H9 (cell line): ENCODE measurements at regions not wholly inside any gene's neighbourhood (a gene's known extent, or its start where the extent isn't known, plus 50 kb on each side); places are given as distances from the start of the nearest gene placed in this dataset.

Experiments used
- DNase-seq: peaks from one replicate; pipeline ENCODE4 v3.0.0-alpha.2; 2017
- H2AFZ ChIP-seq: one replicate; pipeline ENCODE4 v1.6.1; 2013; ENCODE audit warnings: mild to moderate bottlenecking, low read length, control low read depth, moderate library complexity
- H2AK5ac ChIP-seq: 2 replicates; pipeline ENCODE4 v1.6.1; 2013; ENCODE audit warnings: low read length, control low read depth, mixed read lengths; ENCODE audit not compliant: insufficient read length
- H2BK120ac ChIP-seq: one replicate; pipeline ENCODE4 v1.6.1; 2013; ENCODE audit warnings: low read depth, mild to moderate bottlenecking, low read length, control low read depth, inconsistent platforms; ENCODE audit not compliant: poor library complexity, severe bottlenecking
- H2BK12ac ChIP-seq: 2 replicates; pipeline ENCODE4 v1.6.1; 2013; ENCODE audit warnings: low read length, control low read depth, mixed read lengths, low read depth; ENCODE audit not compliant: insufficient read length
- H2BK15ac ChIP-seq: 2 replicates; pipeline ENCODE4 v1.6.1; 2013; ENCODE audit warnings: low read depth, low read length, control low read depth
- H2BK20ac ChIP-seq: one replicate; pipeline ENCODE4 v1.6.1; 2013; ENCODE audit warnings: low read depth, mild to moderate bottlenecking, low read length, control low read depth, inconsistent platforms; ENCODE audit not compliant: poor library complexity, severe bottlenecking
- H2BK5ac ChIP-seq: 2 replicates; pipeline ENCODE4 v1.6.1; 2013; ENCODE audit warnings: low read length, control low read depth, mixed read lengths; ENCODE audit not compliant: insufficient read length
- H3K14ac ChIP-seq: 2 replicates; pipeline ENCODE4 v1.6.1; 2013; ENCODE audit warnings: low read length, control low read depth; ENCODE audit not compliant: insufficient read depth
- H3K18ac ChIP-seq: 2 replicates; pipeline ENCODE4 v1.6.1; 2013; ENCODE audit warnings: low read depth, mild to moderate bottlenecking, mixed read lengths, low read length, control low read depth; ENCODE audit not compliant: insufficient read length
- H3K23ac ChIP-seq: 2 replicates; pipeline ENCODE4 v1.6.1; 2013; ENCODE audit warnings: low read length, control low read depth, mixed read lengths, low read depth; ENCODE audit not compliant: insufficient read length
- H3K23me2 ChIP-seq: 2 replicates; pipeline ENCODE4 v1.6.1; 2013; ENCODE audit warnings: low read depth, mild to moderate bottlenecking, mixed read lengths, low read length, control low read depth; ENCODE audit not compliant: insufficient read length, poor library complexity, severe bottlenecking
- H3K27ac ChIP-seq: 2 replicates; pipeline ENCODE4 v1.5.1; 2013; ENCODE audit warnings: low read length, control low read depth, mixed read lengths, low read depth; ENCODE audit not compliant: insufficient read length
- H3K27me3 ChIP-seq: 2 replicates; pipeline ENCODE4 v1.6.1; 2013; ENCODE audit warnings: low read length, control low read depth, inconsistent platforms; ENCODE audit not compliant: insufficient read depth
- H3K4ac ChIP-seq: 2 replicates; pipeline ENCODE4 v1.6.1; 2013; ENCODE audit warnings: low read depth, mild to moderate bottlenecking, control low read depth, inconsistent platforms, low read length, moderate library complexity
- H3K4me1 ChIP-seq: 2 replicates; pipeline ENCODE4 v1.6.1; 2013; ENCODE audit warnings: low read length, control low read depth, inconsistent platforms; ENCODE audit not compliant: insufficient read depth
- H3K4me2 ChIP-seq: 2 replicates; pipeline ENCODE4 v1.6.1; 2013; ENCODE audit warnings: low read length, control low read depth, mixed read lengths; ENCODE audit not compliant: insufficient read length, insufficient read depth
- H3K56ac ChIP-seq: 2 replicates; pipeline ENCODE4 v1.6.1; 2013; ENCODE audit warnings: low read depth, mild to moderate bottlenecking, mixed read lengths, low read length, control low read depth; ENCODE audit not compliant: insufficient read length
- H3K79me1 ChIP-seq: 2 replicates; pipeline ENCODE4 v1.6.1; 2013; ENCODE audit warnings: low read depth, mild to moderate bottlenecking, moderate library complexity, low read length, control low read depth, inconsistent platforms; ENCODE audit not compliant: insufficient read depth, poor library complexity, severe bottlenecking
- H3K79me2 ChIP-seq: 2 replicates; pipeline ENCODE4 v1.6.1; 2013; ENCODE audit warnings: low read length, control low read depth, inconsistent platforms; ENCODE audit not compliant: insufficient read depth
- H3K9ac ChIP-seq: 2 replicates; pipeline ENCODE4 v1.6.1; 2013; ENCODE audit warnings: low read length, control low read depth, mixed read lengths; ENCODE audit not compliant: insufficient read length; ENCODE audit errors: extremely low read depth
- H3K9me3 ChIP-seq: one replicate; pipeline ENCODE4 v1.6.1; 2013; ENCODE audit warnings: low read depth, low read length, inconsistent platforms; ENCODE audit not compliant: control insufficient read depth
- H3T11ph ChIP-seq: one replicate; pipeline ENCODE4 v1.6.1; 2013; ENCODE audit warnings: mild to moderate bottlenecking, low read length, control low read depth, inconsistent platforms
- H4K20me1 ChIP-seq: one replicate; pipeline ENCODE4 v1.6.1; 2013; ENCODE audit not compliant: control insufficient read depth, insufficient read length, insufficient read depth
- H4K5ac ChIP-seq: 2 replicates; pipeline ENCODE4 v1.6.1; 2013; ENCODE audit warnings: low read depth, mild to moderate bottlenecking, mixed read lengths, low read length, control low read depth; ENCODE audit not compliant: insufficient read length
- H4K8ac ChIP-seq: replicated peaks from 2 replicates; pipeline ENCODE4 v1.6.1; 2013; ENCODE audit warnings: low read length, control low read depth, mixed read lengths, low read depth; ENCODE audit not compliant: insufficient read length
- H4K91ac ChIP-seq: 2 replicates; pipeline ENCODE4 v1.6.1; 2013; ENCODE audit warnings: low read depth, mild to moderate bottlenecking, moderate library complexity, mixed read lengths, low read length, control low read depth; ENCODE audit not compliant: insufficient read length
- H3K27ac Mint-ChIP-seq, 3 experiments: 2 replicates in 2 of 3; 3 replicates in 1 of 3; pipeline ENCODE4 v1.8.0; 2020 to 2021; ENCODE audit warnings: mixed read lengths in 3 of 3, mild to moderate bottlenecking in 1 of 3, moderate library complexity in 1 of 3
- H3K27me3 Mint-ChIP-seq: 2 replicates; pipeline ENCODE4 v1.8.0; 2021; ENCODE audit warnings: low read depth, mild to moderate bottlenecking, moderate library complexity, mixed read lengths
- H3K36me3 Mint-ChIP-seq, 3 experiments: 2 replicates in 2 of 3; 3 replicates in 1 of 3; pipeline ENCODE4 v1.8.0; 2020 to 2021; ENCODE audit warnings: low read depth in 3 of 3, mixed read lengths in 3 of 3; ENCODE audit not compliant: insufficient read depth in 1 of 3
- H3K4me1 Mint-ChIP-seq, 2 experiments: 2 replicates each; pipeline ENCODE4 v1.8.0; 2020; ENCODE audit warnings: mixed read lengths in 2 of 2
- H3K4me3 Mint-ChIP-seq, 2 experiments: 2 replicates in 1 of 2; 3 replicates in 1 of 2; pipeline ENCODE4 v1.8.0; 2020 to 2021; ENCODE audit warnings: mild to moderate bottlenecking in 2 of 2, mixed read lengths in 2 of 2, moderate library complexity in 1 of 2
- H3K9me3 Mint-ChIP-seq, 2 experiments: 2 replicates in 1 of 2; 3 replicates in 1 of 2; pipeline ENCODE4 v1.8.0; 2020; ENCODE audit warnings: mild to moderate bottlenecking in 2 of 2, mixed read lengths in 2 of 2, moderate library complexity in 1 of 2
- CTCF ChIP-seq: fragments of 200-600 bp; sonication (generic); conservative IDR thresholded peaks from 3 replicates; pipeline ENCODE4 v1.8.0; 2021; ENCODE audit warnings: antibody characterized with exemption, mild to moderate bottlenecking
- WGBS: extraction: QIAGEN DNeasy Blood & Tissue Kit; methylation state at CpG from one replicate; pipeline ENCODE4 v1.1.7; 2013; ENCODE audit warnings: missing lambda C conversion rate, low lambda C conversion rate, mixed read lengths; ENCODE audit not compliant: insufficient read length; ENCODE audit errors: extremely low coverage; 5-methylcytosine and 5-hydroxymethylcytosine counted together

GRCh38 chr6:142602972-142603371 is 301.2 kb downstream of the ADGRG6 start:
- no peak overlapping the region for H2BK20ac ChIP-seq
- Mint-ChIP-seq H3K27me3 (no peaks in the 10 kb centered on the region), H3K27ac (no peak overlapping the region), H3K4me3 (no peak overlapping the region), H3K4me1 (peaks cover 3 to 12% of the 10 kb centered on the region in 2 experiments; a peak in 3 of 4 replicates), H3K36me3 (no peaks in the 10 kb centered on the region), H3K9me3 (no peaks in the 10 kb centered on the region)
- no peaks in the 10 kb centered on the region for H3K27me3 ChIP-seq
- no peak overlapping the region for H4K5ac ChIP-seq
- no peak overlapping the region for H2BK12ac ChIP-seq
- H3T11ph ChIP-seq = no peak overlapping the region
- no peak overlapping the region for H2AK5ac ChIP-seq
- H3K18ac ChIP-seq = no peak overlapping the region
- no peak overlapping the region for H2BK120ac ChIP-seq
- no peak overlapping the region for H3K14ac ChIP-seq
- H3K4me2 ChIP-seq = no peak overlapping the region
- H3K79me2 ChIP-seq = no peaks in the 10 kb centered on the region
- no peak overlapping the region for H4K91ac ChIP-seq
- no peak overlapping the region for H2AFZ ChIP-seq
- no CpG with 5 or more reads among the region's 3 CpGs for WGBS
- no peak overlapping the region for H2BK15ac ChIP-seq
- H3K9me3 ChIP-seq = no peaks in the 10 kb centered on the region
- H3K23me2 ChIP-seq = no peaks in the 10 kb centered on the region
- no peak overlapping the region for H4K8ac ChIP-seq
- H2BK5ac ChIP-seq = no peak overlapping the region
- H3K79me1 ChIP-seq = no peaks in the 10 kb centered on the region
- no peak overlapping the region for H3K23ac ChIP-seq
- H4K20me1 ChIP-seq = no peaks in the 10 kb centered on the region
- DNase-seq = no peak
- H3K4me1 ChIP-seq = no peaks in the 10 kb centered on the region; the same call in 1 of the 2 replicates
- TF ChIP-seq CTCF = no peak
- H3K56ac ChIP-seq = no peak overlapping the region
- no peak overlapping the region for H3K27ac ChIP-seq
- H3K4ac ChIP-seq = no peak overlapping the region
- no peak overlapping the region for H3K9ac ChIP-seq
